ENCODE measurements at regions not wholly inside any gene's neighbourhood (a gene's known extent, or its start where the extent isn't known, plus 50 kb on each side); places are given as distances from the start of the nearest gene placed in this dataset.

- POLR2A ChIA-PET, result no interaction called here
- DNase-seq (no peak), ATAC-seq (ENCODE audit: poor library complexity) (no peak)
- no peak overlapping the region for H3K4me3 Mint-ChIP-seq
- intact Hi-C loops (cut with DNase I, micrococcal nuclease), result no loop called here
- H3K36me3 Mint-ChIP-seq (ENCODE audit: low read depth), result no peaks in the 10 kb centered on the region
- no peaks in the 10 kb centered on the region for H3K36me3 ChIP-seq (ENCODE audit: insufficient read depth, low read length)
- TF ChIP-seq CTCF (IDR thresholded peaks at IDR 0.05), result no peak
- H3K4me3 ChIP-seq (ENCODE audit: low read length), result no peak overlapping the region
- no peaks in the 10 kb centered on the region for H3K9me3 ChIP-seq (ENCODE audit: control insufficient read depth in 1 of 2, insufficient read depth in 1 of 2, low read length in 2 of 2)
- H3K4me1 Mint-ChIP-seq (ENCODE audit: low read depth), result no peaks in the 10 kb centered on the region
- CTCF ChIA-PET, result no interaction called here
- H3K27me3 ChIP-seq (ENCODE audit: control insufficient read depth in 1 of 2, insufficient read depth in 2 of 2, low read length in 2 of 2), result peaks cover 5 to 12% of the 10 kb centered on the region in 2 experiments
- no peak overlapping the region for H3K27ac Mint-ChIP-seq
- peaks cover 49% of the 10 kb centered on the region for H3K27me3 Mint-ChIP-seq
- no peaks in the 10 kb centered on the region for H3K4me1 ChIP-seq (ENCODE audit: insufficient read depth, low read length)
- H3K27ac ChIP-seq (ENCODE audit: low read depth in 1 of 2, low read length in 2 of 2), result no peak overlapping the region
- no peaks in the 10 kb centered on the region for H3K9me3 Mint-ChIP-seq
Observed at GRCh38 chr7:155392726-155393570, 65.0 kb upstream of the EN2 start.

DNA sequence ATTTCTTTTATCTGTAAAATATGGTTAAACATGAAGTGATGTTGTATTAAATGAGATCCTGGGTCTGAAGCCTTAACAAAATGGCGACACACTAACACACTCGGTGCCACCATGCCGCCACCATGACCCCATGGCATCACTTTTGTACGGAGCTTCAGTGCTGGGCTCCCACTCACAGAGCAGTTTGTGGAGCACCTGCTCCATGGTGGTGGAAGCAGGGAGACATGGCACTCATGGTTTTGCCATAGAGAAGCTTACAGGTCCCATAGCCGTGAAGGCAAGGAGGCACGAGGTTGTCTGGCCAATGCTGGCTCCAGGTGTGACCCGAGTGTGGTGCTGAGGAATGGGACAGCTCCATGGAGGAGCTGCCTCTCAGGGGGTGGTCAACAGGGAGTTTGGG lies 63.5 kb upstream of the EN2 start:
- H3K27me3 Mint-ChIP-seq, result peaks cover 43% of the 10 kb centered on the region
- no peaks in the 10 kb centered on the region for H3K9me3 ChIP-seq (ENCODE audit: control insufficient read depth in 1 of 2, insufficient read depth in 1 of 2, low read length in 2 of 2)
- no peaks in the 10 kb centered on the region for H3K36me3 ChIP-seq (ENCODE audit: insufficient read depth, low read length)
- POLR2A ChIA-PET, result no interaction called here
- no peak for ATAC-seq (ENCODE audit: poor library complexity)
- CTCF ChIA-PET, result no interaction called here
- TF ChIP-seq CTCF (IDR thresholded peaks at IDR 0.05), result no peak
- DNase-seq, result no peak
- H3K36me3 Mint-ChIP-seq (ENCODE audit: low read depth), result no peaks in the 10 kb centered on the region
- no peak overlapping the region for H3K27ac Mint-ChIP-seq
- H3K4me1 ChIP-seq (ENCODE audit: insufficient read depth, low read length), result no peaks in the 10 kb centered on the region
- no peaks in the 10 kb centered on the region for H3K9me3 Mint-ChIP-seq
- H3K4me1 Mint-ChIP-seq (ENCODE audit: low read depth), result no peaks in the 10 kb centered on the region
- intact Hi-C loops (cut with DNase I, micrococcal nuclease), result no loop called here
- no peak overlapping the region for H3K27ac ChIP-seq (ENCODE audit: low read depth in 1 of 2, low read length in 2 of 2)
- H3K27me3 ChIP-seq (ENCODE audit: control insufficient read depth in 1 of 2, insufficient read depth in 2 of 2, low read length in 2 of 2), result peaks cover 3 to 7% of the 10 kb centered on the region in 2 experiments
- H3K4me3 Mint-ChIP-seq, result no peak overlapping the region
- no peak overlapping the region for H3K4me3 ChIP-seq (ENCODE audit: low read length)

- ATAC-seq (ENCODE audit: poor library complexity) (no peak), DNase-seq (no peak)
- TF ChIP-seq CTCF (IDR thresholded peaks at IDR 0.05), result no peak
- Mint-ChIP-seq H3K27me3 (peaks cover 42% of the 10 kb centered on the region), H3K9me3 (no peaks in the 10 kb centered on the region), H3K36me3 (ENCODE audit: low read depth) (no peaks in the 10 kb centered on the region), H3K4me1 (ENCODE audit: low read depth) (no peaks in the 10 kb centered on the region), H3K27ac (no peak overlapping the region), H3K4me3 (no peak overlapping the region)
- H3K27me3 ChIP-seq (ENCODE audit: control insufficient read depth in 1 of 2, insufficient read depth in 2 of 2, low read length in 2 of 2), result peaks cover 6 to 9% of the 10 kb centered on the region in 2 experiments
- no peaks in the 10 kb centered on the region for H3K9me3 ChIP-seq (ENCODE audit: control insufficient read depth in 1 of 2, insufficient read depth in 1 of 2, low read length in 2 of 2)
- no peak overlapping the region for H3K4me3 ChIP-seq (ENCODE audit: low read length)
- no peaks in the 10 kb centered on the region for H3K36me3 ChIP-seq (ENCODE audit: insufficient read depth, low read length)
- no peak overlapping the region for H3K27ac ChIP-seq (ENCODE audit: low read depth in 1 of 2, low read length in 2 of 2)
- H3K4me1 ChIP-seq (ENCODE audit: insufficient read depth, low read length), result no peaks in the 10 kb centered on the region
- intact Hi-C loops (cut with DNase I, micrococcal nuclease), result no loop called here
- ChIA-PET POLR2A (no interaction called here), CTCF (no interaction called here)
Observed at GRCh38 chr7:155395176-155395797, 62.6 kb upstream of the EN2 start.

Data from CD4-positive, alpha-beta T cell (primary cell).